Vagina (tissue), 2 donors: ENCODE measurements at regions not wholly inside any gene's neighbourhood (a gene's known extent, or its start where the extent isn't known, plus 50 kb on each side); places are given as distances from the start of the nearest gene placed in this dataset.

ENCODE experiments used
- DNase-seq, 2 donors: peaks; one replicate each; pipeline ENCODE4 v3.0.0-alpha.2; 2017; ENCODE audit errors: extremely low spot score in 2 of 2
- H3K27ac ChIP-seq: fragments of 200-600 bp; sonication (generic); one replicate; pipeline ENCODE4 v1.5.1; 2019
- H3K27me3 ChIP-seq: fragments of 200-600 bp; sonication (generic); one replicate; pipeline ENCODE4 v1.5.1; 2019
- H3K36me3 ChIP-seq, 2 donors: fragments of 200-600 bp; sonication (generic); one replicate each; pipeline ENCODE4 v1.5.1; 2017 to 2019
- H3K4me1 ChIP-seq: fragments of 200-600 bp; sonication (generic); one replicate; pipeline ENCODE4 v1.5.1; 2019
- H3K4me3 ChIP-seq, 2 donors: fragments of 200-600 bp; sonication (generic); 1 replicate in 1 of 2; 2 replicates in 1 of 2; pipeline ENCODE4 v1.5.1; 2016 to 2019
- H3K9me3 ChIP-seq: fragments of 200-600 bp; sonication (generic); one replicate; pipeline ENCODE4 v1.5.1; 2019
- CTCF ChIP-seq, 3 experiments: fragments of 450-650 bp in 2 of 3; fragments of 200-600 bp in 1 of 3; sonication (generic) in 1 of 3; IDR thresholded peaks; one replicate each; pipeline ENCODE4 v1.5.1; 2017 to 2019; ENCODE audit warnings: antibody characterized with exemption in 3 of 3, mild to moderate bottlenecking in 2 of 3, moderate library complexity in 2 of 3
- POLR2A ChIP-seq, 2 donors: fragments of 450-650 bp; IDR thresholded peaks; one replicate each; pipeline ENCODE4 v1.6.1; 2017; ENCODE audit warnings: antibody characterized with exemption in 2 of 2, mild to moderate bottlenecking in 2 of 2, moderate library complexity in 2 of 2
- POLR2AphosphoS5 ChIP-seq, 2 donors: sonication (generic); formaldehyde crosslinking; IDR thresholded peaks; one replicate each; pipeline ENCODE4 v1.9.0; 2017; ENCODE audit warnings: antibody characterized with exemption in 2 of 2, mild to moderate bottlenecking in 2 of 2, low read depth in 1 of 2; ENCODE audit not compliant: insufficient read depth in 1 of 2
- intact Hi-C: fragments of 100-400 bp; cut with DNase I; formaldehyde crosslinking; loops from one replicate; pipeline ENCODE4 v1.15.1; 2023

- H3K27me3 ChIP-seq, result no peaks in the 10 kb centered on the region
- no peak overlapping the region for H3K27ac ChIP-seq
- H3K9me3 ChIP-seq, result no peaks in the 10 kb centered on the region
- H3K36me3 ChIP-seq, result no peaks in the 10 kb centered on the region
- H3K4me3 ChIP-seq, result no peak overlapping the region
- no peaks in the 10 kb centered on the region for H3K4me1 ChIP-seq
- TF ChIP-seq CTCF (IDR thresholded peaks at IDR 0.05) (no peak), POLR2A (IDR thresholded peaks at IDR 0.05) (no peak), POLR2AphosphoS5 (IDR thresholded peaks at IDR 0.05; ENCODE audit: insufficient read depth in 1 of 2, low read depth in 1 of 2) (no peak)
- intact Hi-C loops, result no loop called here
- no peak for DNase-seq
These were observed 249.3 kb upstream of the ZNF717 start for GRCh38 chr3:76034649-76035048.

- no peak for DNase-seq
- no peaks in the 10 kb centered on the region for H3K9me3 ChIP-seq
- H3K4me3 ChIP-seq, result no peak overlapping the region
- H3K36me3 ChIP-seq, result no peaks in the 10 kb centered on the region
- intact Hi-C loops, result no loop called here
- no peak overlapping the region for H3K27ac ChIP-seq
- H3K4me1 ChIP-seq, result no peaks in the 10 kb centered on the region
- H3K27me3 ChIP-seq, result no peaks in the 10 kb centered on the region
- TF ChIP-seq POLR2AphosphoS5 (IDR thresholded peaks at IDR 0.05; ENCODE audit: insufficient read depth in 1 of 2, low read depth in 1 of 2) (no peak), CTCF (IDR thresholded peaks at IDR 0.05) (no peak), POLR2A (IDR thresholded peaks at IDR 0.05) (no peak)
These were observed 249.8 kb upstream of the ZNF717 start for GRCh38 chr3:76035117-76035516.

- intact Hi-C loops, result no loop called here
- TF ChIP-seq POLR2AphosphoS5 (IDR thresholded peaks at IDR 0.05; ENCODE audit: insufficient read depth in 1 of 2, low read depth in 1 of 2) (no peak), POLR2A (IDR thresholded peaks at IDR 0.05) (no peak), CTCF (IDR thresholded peaks at IDR 0.05) (no peak)
- H3K27ac ChIP-seq, result no peak overlapping the region
- no peaks in the 10 kb centered on the region for H3K36me3 ChIP-seq
- DNase-seq, result no peak
- H3K4me3 ChIP-seq, result no peak overlapping the region
- no peaks in the 10 kb centered on the region for H3K27me3 ChIP-seq
- no peaks in the 10 kb centered on the region for H3K9me3 ChIP-seq
- H3K4me1 ChIP-seq, result no peaks in the 10 kb centered on the region
These were observed 253.6 kb upstream of the ZNF717 start for GRCh38 chr3:76038949-76039348.

GRCh38 chr3:76039431-76039830 is 254.1 kb upstream of the ZNF717 start:
- no peak for DNase-seq
- Histone ChIP-seq H3K4me3 (no peak overlapping the region), H3K9me3 (no peaks in the 10 kb centered on the region), H3K27me3 (no peaks in the 10 kb centered on the region), H3K36me3 (no peaks in the 10 kb centered on the region), H3K4me1 (no peaks in the 10 kb centered on the region), H3K27ac (no peak overlapping the region)
- intact Hi-C loops, result no loop called here
- TF ChIP-seq POLR2AphosphoS5 (IDR thresholded peaks at IDR 0.05; ENCODE audit: insufficient read depth in 1 of 2, low read depth in 1 of 2) (no peak), CTCF (IDR thresholded peaks at IDR 0.05) (no peak), POLR2A (IDR thresholded peaks at IDR 0.05) (no peak)

GRCh38 chr3:76040946-76041345 is 255.6 kb upstream of the ZNF717 start:
- no peaks in the 10 kb centered on the region for H3K36me3 ChIP-seq
- intact Hi-C loops, result no loop called here
- no peaks in the 10 kb centered on the region for H3K9me3 ChIP-seq
- DNase-seq, result no peak
- H3K4me3 ChIP-seq, result no peak overlapping the region
- H3K27me3 ChIP-seq, result no peaks in the 10 kb centered on the region
- no peaks in the 10 kb centered on the region for H3K4me1 ChIP-seq
- H3K27ac ChIP-seq, result no peak overlapping the region
- no peak for TF ChIP-seq POLR2A (IDR thresholded peaks at IDR 0.05)
- TF ChIP-seq POLR2AphosphoS5 (IDR thresholded peaks at IDR 0.05; ENCODE audit: insufficient read depth in 1 of 2, low read depth in 1 of 2), result no peak
- no peak for TF ChIP-seq CTCF (IDR thresholded peaks at IDR 0.05)
